T-helper 2 cell treated with Interferon-gamma antibody and Interleukin-4, amounts not matched to agents 5 μg/mL and 100 μg/mL, for 36 hours (primary cell): ENCODE measurements at regions not wholly inside any gene's neighbourhood (a gene's known extent, or its start where the extent isn't known, plus 50 kb on each side); places are given as distances from the start of the nearest gene placed in this dataset.

Source experiments
- DNase-seq: peaks from one replicate; pipeline ENCODE4 v3.0.0; 2021; ENCODE audit warnings: low spot score
- H3K27ac Mint-ChIP-seq: one replicate; pipeline ENCODE4 v1.8.0; 2021; ENCODE audit warnings: mild to moderate bottlenecking, mixed read lengths
- H3K27me3 Mint-ChIP-seq: one replicate; pipeline ENCODE4 v1.8.0; 2021; ENCODE audit warnings: low read depth, mixed read lengths
- H3K36me3 Mint-ChIP-seq: one replicate; pipeline ENCODE4 v1.8.0; 2021; ENCODE audit warnings: low read depth, mixed read lengths
- H3K4me1 Mint-ChIP-seq: one replicate; pipeline ENCODE4 v1.8.0; 2021; ENCODE audit warnings: low read depth, mixed read lengths
- H3K4me3 Mint-ChIP-seq: one replicate; pipeline ENCODE4 v1.8.0; 2022; ENCODE audit warnings: mild to moderate bottlenecking, moderate library complexity, mixed read lengths
- H3K9me3 Mint-ChIP-seq: one replicate; pipeline ENCODE4 v1.8.0; 2021; ENCODE audit warnings: mixed read lengths

- H3K27ac Mint-ChIP-seq: peak overlapping the region; percentile 41
- no peaks in the 10 kb centered on the region for H3K27me3 Mint-ChIP-seq
- H3K36me3 Mint-ChIP-seq: no peaks in the 10 kb centered on the region
- peaks cover 17% of the 10 kb centered on the region for H3K4me1 Mint-ChIP-seq
- DNase-seq: no peak
- no peak overlapping the region for H3K4me3 Mint-ChIP-seq
- no peaks in the 10 kb centered on the region for H3K9me3 Mint-ChIP-seq
Observed at GRCh38 chr1:234530672-234531071, 51.7 kb upstream of the TARBP1 start.

DNA sequence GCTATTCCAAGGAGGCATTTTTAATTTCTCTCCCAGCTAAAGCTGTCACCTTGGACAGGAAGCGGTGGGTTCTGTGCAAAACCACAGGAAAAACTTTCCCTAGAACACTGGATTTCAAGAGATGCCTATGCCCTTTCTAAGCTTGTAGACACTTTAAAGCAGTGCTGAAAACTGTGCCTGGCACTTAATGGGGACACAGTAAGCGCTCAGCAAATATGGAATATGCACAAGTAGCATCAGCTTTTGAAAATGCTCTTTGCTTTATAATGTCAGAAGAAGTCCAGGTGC, 50.9 kb upstream of the TARBP1 start:
- no peak overlapping the region for H3K4me3 Mint-ChIP-seq
- DNase-seq: no peak
- H3K36me3 Mint-ChIP-seq: no peaks in the 10 kb centered on the region
- H3K9me3 Mint-ChIP-seq: no peaks in the 10 kb centered on the region
- H3K27me3 Mint-ChIP-seq: no peaks in the 10 kb centered on the region
- no peak overlapping the region for H3K27ac Mint-ChIP-seq
- peaks cover 24% of the 10 kb centered on the region for H3K4me1 Mint-ChIP-seq

- H3K27ac Mint-ChIP-seq: no peak overlapping the region
- no peaks in the 10 kb centered on the region for H3K27me3 Mint-ChIP-seq
- H3K4me3 Mint-ChIP-seq: no peak overlapping the region
- no peaks in the 10 kb centered on the region for H3K9me3 Mint-ChIP-seq
- H3K36me3 Mint-ChIP-seq: no peaks in the 10 kb centered on the region
- H3K4me1 Mint-ChIP-seq: peaks cover 24% of the 10 kb centered on the region
- no peak for DNase-seq
Observed at GRCh38 chr1:234529095-234529949, 50.3 kb upstream of the TARBP1 start.
